ENCODE measurements at regions not wholly inside any gene's neighbourhood (a gene's known extent, or its start where the extent isn't known, plus 50 kb on each side); places are given as distances from the start of the nearest gene placed in this dataset.

GRCh38 chr10:10902951-10903350, 114.7 kb upstream of the CELF2 start:
- 55 to 79% (median 79%) methylated on average over 2 of the region's 2 CpGs for WGBS, 3 donors

GRCh38 chr10:10903620-10904019, 114.1 kb upstream of the CELF2 start:
- peaks cover 0 to 3% (median 0%) of the 10 kb centered on the region in 3 donors for H3K27me3 ChIP-seq (ENCODE audit: control insufficient read depth in 3 of 3, insufficient read depth in 3 of 3, low read length in 3 of 3)
- no peak overlapping the region for H3K4me3 ChIP-seq (ENCODE audit: low read depth in 1 of 3, low read length in 3 of 3)
- no peak for FAIRE-seq
- DNase-seq = no peak
- H3K27ac ChIP-seq (ENCODE audit: low read depth in 1 of 3, low read length in 2 of 3) = no peak overlapping the region
- H3K9me3 ChIP-seq (ENCODE audit: control insufficient read depth in 2 of 2, insufficient read depth in 1 of 2, low read depth in 1 of 2, low read length in 1 of 2) = peaks cover 0 to 3% of the 10 kb centered on the region in 2 donors
- no peaks in the 10 kb centered on the region for H3K4me1 ChIP-seq (ENCODE audit: control insufficient read depth in 3 of 3, insufficient read depth in 2 of 3, low read depth in 1 of 3, low read length in 2 of 3)
- H3K36me3 ChIP-seq (ENCODE audit: control insufficient read depth in 3 of 3, insufficient read depth in 2 of 3, low read depth in 1 of 3, low read length in 3 of 3) = no peaks in the 10 kb centered on the region
- 83 to 86% (median 85%) methylated on average over 2 of the region's 2 CpGs for WGBS, 3 donors

More at GRCh38 chr10:10902951-10903350, 114.7 kb upstream of the CELF2 start:
- FAIRE-seq (no peak), DNase-seq (no peak)
- Histone ChIP-seq H3K27ac (ENCODE audit: low read depth in 1 of 3, low read length in 2 of 3) (no peak overlapping the region), H3K9me3 (ENCODE audit: control insufficient read depth in 2 of 2, insufficient read depth in 1 of 2, low read depth in 1 of 2, low read length in 1 of 2) (peaks cover 0 to 3% of the 10 kb centered on the region in 2 donors), H3K27me3 (ENCODE audit: control insufficient read depth in 3 of 3, insufficient read depth in 3 of 3, low read length in 3 of 3) (peaks cover 0 to 3% (median 0%) of the 10 kb centered on the region in 3 donors), H3K36me3 (ENCODE audit: control insufficient read depth in 3 of 3, insufficient read depth in 2 of 3, low read depth in 1 of 3, low read length in 3 of 3) (no peaks in the 10 kb centered on the region), H3K4me3 (ENCODE audit: low read depth in 1 of 3, low read length in 3 of 3) (no peak overlapping the region), H3K4me1 (ENCODE audit: control insufficient read depth in 3 of 3, insufficient read depth in 2 of 3, low read depth in 1 of 3, low read length in 2 of 3) (no peaks in the 10 kb centered on the region)

- no peak for FAIRE-seq
- 88 to 95% (median 93%) methylated on average over 7 of the region's 7 CpGs for WGBS, 3 donors
- no peak overlapping the region for H3K4me3 ChIP-seq (ENCODE audit: low read depth in 1 of 3, low read length in 3 of 3)
- peak overlapping the region in 1 of 3 donors; percentile 57 for H3K27ac ChIP-seq (ENCODE audit: low read depth in 1 of 3, low read length in 2 of 3)
- no peak for DNase-seq
- no peaks in the 10 kb centered on the region for H3K4me1 ChIP-seq (ENCODE audit: control insufficient read depth in 3 of 3, insufficient read depth in 2 of 3, low read depth in 1 of 3, low read length in 2 of 3)
- no peaks in the 10 kb centered on the region for H3K36me3 ChIP-seq (ENCODE audit: control insufficient read depth in 3 of 3, insufficient read depth in 2 of 3, low read depth in 1 of 3, low read length in 3 of 3)
- H3K27me3 ChIP-seq (ENCODE audit: control insufficient read depth in 3 of 3, insufficient read depth in 3 of 3, low read length in 3 of 3) = no peaks in the 10 kb centered on the region
- H3K9me3 ChIP-seq (ENCODE audit: control insufficient read depth in 2 of 2, insufficient read depth in 1 of 2, low read depth in 1 of 2, low read length in 1 of 2) = no peaks in the 10 kb centered on the region
These were observed 107.0 kb upstream of the CELF2 start for GRCh38 chr10:10910634-10911033.

DNA sequence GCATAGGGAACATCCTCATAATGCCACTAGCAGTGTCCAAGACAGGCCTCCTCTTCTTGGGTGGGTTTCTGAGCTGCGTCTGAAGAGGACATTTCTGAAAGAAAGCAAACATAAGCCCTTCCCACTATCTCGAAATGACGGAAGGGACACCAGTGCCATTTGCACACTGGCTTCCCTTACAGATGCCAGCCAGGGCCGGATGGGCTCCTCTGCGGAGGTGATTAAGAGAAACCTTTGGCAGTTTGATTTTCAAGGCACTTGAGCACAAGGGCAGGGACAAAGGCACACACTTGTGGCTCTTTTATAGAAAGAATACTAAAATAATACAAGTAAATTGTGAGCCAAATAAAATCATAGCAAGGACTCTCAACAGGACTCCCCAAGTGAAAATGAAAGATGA, 106.6 kb upstream of the CELF2 start:
- no peak overlapping the region for H3K4me3 ChIP-seq (ENCODE audit: low read depth in 1 of 3, low read length in 3 of 3)
- FAIRE-seq = no peak
- no peaks in the 10 kb centered on the region for H3K9me3 ChIP-seq (ENCODE audit: control insufficient read depth in 2 of 2, insufficient read depth in 1 of 2, low read depth in 1 of 2, low read length in 1 of 2)
- no peak for DNase-seq
- no peaks in the 10 kb centered on the region for H3K36me3 ChIP-seq (ENCODE audit: control insufficient read depth in 3 of 3, insufficient read depth in 2 of 3, low read depth in 1 of 3, low read length in 3 of 3)
- H3K27ac ChIP-seq (ENCODE audit: low read depth in 1 of 3, low read length in 2 of 3) = peak overlapping the region in 2 of 3 donors; percentile 1 to 57
- H3K27me3 ChIP-seq (ENCODE audit: control insufficient read depth in 3 of 3, insufficient read depth in 3 of 3, low read length in 3 of 3) = no peaks in the 10 kb centered on the region
- 76 to 88% (median 86%) methylated on average over 5 of the region's 5 CpGs for WGBS, 3 donors
- no peaks in the 10 kb centered on the region for H3K4me1 ChIP-seq (ENCODE audit: control insufficient read depth in 3 of 3, insufficient read depth in 2 of 3, low read depth in 1 of 3, low read length in 2 of 3)

- no peaks in the 10 kb centered on the region for H3K27me3 ChIP-seq (ENCODE audit: control insufficient read depth in 3 of 3, insufficient read depth in 3 of 3, low read length in 3 of 3)
- no peak overlapping the region for H3K4me3 ChIP-seq (ENCODE audit: low read depth in 1 of 3, low read length in 3 of 3)
- no peaks in the 10 kb centered on the region for H3K36me3 ChIP-seq (ENCODE audit: control insufficient read depth in 3 of 3, insufficient read depth in 2 of 3, low read depth in 1 of 3, low read length in 3 of 3)
- H3K27ac ChIP-seq (ENCODE audit: low read depth in 1 of 3, low read length in 2 of 3) = peak overlapping the region in 2 of 3 donors; percentile 37 to 57
- no peaks in the 10 kb centered on the region for H3K9me3 ChIP-seq (ENCODE audit: control insufficient read depth in 2 of 2, insufficient read depth in 1 of 2, low read depth in 1 of 2, low read length in 1 of 2)
- H3K4me1 ChIP-seq (ENCODE audit: control insufficient read depth in 3 of 3, insufficient read depth in 2 of 3, low read depth in 1 of 3, low read length in 2 of 3) = no peaks in the 10 kb centered on the region
- no peak for FAIRE-seq
- peak; percentile 14 to 28 for DNase-seq
- 30 to 42% (median 35%) methylated on average over 17 of the region's 17 CpGs for WGBS, 3 donors
These were observed 106.2 kb upstream of the CELF2 start for GRCh38 chr10:10911471-10911921.

DNA sequence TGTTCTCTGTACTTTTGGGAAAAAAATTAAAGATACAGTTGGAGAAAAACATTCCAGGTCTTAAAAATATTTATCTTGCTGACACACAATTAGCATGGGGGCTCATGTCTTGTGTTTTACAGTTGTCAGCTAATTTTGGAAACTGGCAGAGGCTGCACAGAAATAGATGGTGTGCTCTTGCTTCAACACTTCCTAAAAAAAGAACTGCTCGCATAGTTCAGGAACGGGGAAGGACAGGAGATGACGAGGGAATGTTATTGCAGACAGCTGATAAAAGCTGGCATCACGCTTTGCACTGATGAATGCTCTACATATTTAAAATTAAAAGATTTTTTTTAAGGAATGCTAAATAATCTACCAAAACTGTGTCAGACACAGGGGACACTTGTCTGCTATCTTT, 103.5 kb upstream of the CELF2 start:
- DNase-seq (no peak), FAIRE-seq (no peak)
- H3K4me1 ChIP-seq (ENCODE audit: control insufficient read depth in 3 of 3, insufficient read depth in 2 of 3, low read depth in 1 of 3, low read length in 2 of 3) = no peaks in the 10 kb centered on the region
- H3K27ac ChIP-seq (ENCODE audit: low read depth in 1 of 3, low read length in 2 of 3) = no peak overlapping the region
- 59 to 81% (median 67%) methylated on average over 4 of the region's 4 CpGs for WGBS, 3 donors
- no peaks in the 10 kb centered on the region for H3K27me3 ChIP-seq (ENCODE audit: control insufficient read depth in 3 of 3, insufficient read depth in 3 of 3, low read length in 3 of 3)
- no peak overlapping the region for H3K4me3 ChIP-seq (ENCODE audit: low read depth in 1 of 3, low read length in 3 of 3)
- no peaks in the 10 kb centered on the region for H3K36me3 ChIP-seq (ENCODE audit: control insufficient read depth in 3 of 3, insufficient read depth in 2 of 3, low read depth in 1 of 3, low read length in 3 of 3)
- H3K9me3 ChIP-seq (ENCODE audit: control insufficient read depth in 2 of 2, insufficient read depth in 1 of 2, low read depth in 1 of 2, low read length in 1 of 2) = no peaks in the 10 kb centered on the region

GRCh38 chr10:10915215-10915614, 102.5 kb upstream of the CELF2 start:
- H3K27me3 ChIP-seq (ENCODE audit: control insufficient read depth in 3 of 3, insufficient read depth in 3 of 3, low read length in 3 of 3) = no peaks in the 10 kb centered on the region
- FAIRE-seq = no peak

GRCh38 chr10:10917031-10917430, 100.6 kb upstream of the CELF2 start:
- DNase-seq (no peak), FAIRE-seq (no peak)
- no peaks in the 10 kb centered on the region for H3K27me3 ChIP-seq (ENCODE audit: control insufficient read depth in 3 of 3, insufficient read depth in 3 of 3, low read length in 3 of 3)
- no peak overlapping the region for H3K27ac ChIP-seq (ENCODE audit: low read depth in 1 of 3, low read length in 2 of 3)
- H3K36me3 ChIP-seq (ENCODE audit: control insufficient read depth in 3 of 3, insufficient read depth in 2 of 3, low read depth in 1 of 3, low read length in 3 of 3) = no peaks in the 10 kb centered on the region
- H3K4me1 ChIP-seq (ENCODE audit: control insufficient read depth in 3 of 3, insufficient read depth in 2 of 3, low read depth in 1 of 3, low read length in 2 of 3) = no peaks in the 10 kb centered on the region
- 62 to 81% (median 70%) methylated on average over 1 of the region's 1 CpG for WGBS, 3 donors
- no peak overlapping the region for H3K4me3 ChIP-seq (ENCODE audit: low read depth in 1 of 3, low read length in 3 of 3)
- no peaks in the 10 kb centered on the region for H3K9me3 ChIP-seq (ENCODE audit: control insufficient read depth in 2 of 2, insufficient read depth in 1 of 2, low read depth in 1 of 2, low read length in 1 of 2)

More at GRCh38 chr10:10915215-10915614, 102.5 kb upstream of the CELF2 start:
- Histone ChIP-seq H3K9me3 (ENCODE audit: control insufficient read depth in 2 of 2, insufficient read depth in 1 of 2, low read depth in 1 of 2, low read length in 1 of 2) (no peaks in the 10 kb centered on the region), H3K36me3 (ENCODE audit: control insufficient read depth in 3 of 3, insufficient read depth in 2 of 3, low read depth in 1 of 3, low read length in 3 of 3) (no peaks in the 10 kb centered on the region), H3K4me3 (ENCODE audit: low read depth in 1 of 3, low read length in 3 of 3) (no peak overlapping the region), H3K27ac (ENCODE audit: low read depth in 1 of 3, low read length in 2 of 3) (no peak overlapping the region), H3K4me1 (ENCODE audit: control insufficient read depth in 3 of 3, insufficient read depth in 2 of 3, low read depth in 1 of 3, low read length in 2 of 3) (no peaks in the 10 kb centered on the region)
- no peak for DNase-seq

DNA sequence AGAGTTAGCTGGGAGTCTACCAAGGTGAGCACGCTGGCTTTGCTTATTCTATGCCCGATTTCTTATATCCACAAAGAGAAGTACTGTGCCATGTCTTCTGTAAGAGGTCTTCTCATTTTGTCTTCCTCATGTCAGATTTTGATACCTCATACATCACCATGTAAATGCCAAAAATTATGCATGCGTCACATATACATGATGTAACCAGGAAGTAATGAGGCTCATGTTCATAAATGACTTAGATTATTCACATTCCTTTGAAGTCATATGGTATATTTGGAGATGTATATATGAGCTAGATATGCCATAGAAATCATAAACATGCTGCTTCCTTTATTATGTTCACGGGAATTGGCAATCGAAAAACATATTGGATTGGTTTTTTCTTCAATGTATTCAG, 97.7 kb upstream of the CELF2 start:
- H3K9me3 ChIP-seq (ENCODE audit: control insufficient read depth in 2 of 2, insufficient read depth in 1 of 2, low read depth in 1 of 2, low read length in 1 of 2) = no peaks in the 10 kb centered on the region
- 77 to 92% (median 79%) methylated on average over 5 of the region's 5 CpGs for WGBS, 3 donors
- no peak overlapping the region for H3K27ac ChIP-seq (ENCODE audit: low read depth in 1 of 3, low read length in 2 of 3)
- no peak for DNase-seq
- no peaks in the 10 kb centered on the region for H3K36me3 ChIP-seq (ENCODE audit: control insufficient read depth in 3 of 3, insufficient read depth in 2 of 3, low read depth in 1 of 3, low read length in 3 of 3)
- no peaks in the 10 kb centered on the region for H3K27me3 ChIP-seq (ENCODE audit: control insufficient read depth in 3 of 3, insufficient read depth in 3 of 3, low read length in 3 of 3)
- H3K4me3 ChIP-seq (ENCODE audit: low read depth in 1 of 3, low read length in 3 of 3) = no peak overlapping the region
- FAIRE-seq = no peak
- no peaks in the 10 kb centered on the region for H3K4me1 ChIP-seq (ENCODE audit: control insufficient read depth in 3 of 3, insufficient read depth in 2 of 3, low read depth in 1 of 3, low read length in 2 of 3)

All from small intestine (tissue), 7 donors.